ENCODE measurements at regions not wholly inside any gene's neighbourhood (a gene's known extent, or its start where the extent isn't known, plus 50 kb on each side); places are given as distances from the start of the nearest gene placed in this dataset.
"Not testable (repeated sequence)": the region's sequence is repeated elsewhere in the genome, so short reads cannot be mapped to it uniquely, and the experiment has no call there.

DNA sequence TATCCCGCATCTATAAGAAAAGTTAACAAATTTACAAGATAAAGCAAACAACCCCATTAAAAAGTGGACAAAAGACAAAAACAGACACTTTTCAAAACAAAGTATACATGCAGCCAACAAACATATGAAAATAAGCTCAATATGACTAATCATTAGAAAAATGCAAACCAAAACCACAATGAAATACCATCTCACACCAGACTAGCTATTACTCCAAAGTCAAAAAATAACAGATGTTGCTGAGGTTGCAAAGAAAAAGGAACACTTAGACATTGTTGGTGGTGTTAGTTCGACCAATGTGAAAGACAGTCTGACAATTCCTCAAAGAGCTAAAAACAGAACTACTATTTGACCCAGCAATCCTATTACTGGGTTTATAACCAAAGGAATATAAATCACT, 968.6 kb upstream of the USP15 start:
- TF ChIP-seq, protein P1, sequence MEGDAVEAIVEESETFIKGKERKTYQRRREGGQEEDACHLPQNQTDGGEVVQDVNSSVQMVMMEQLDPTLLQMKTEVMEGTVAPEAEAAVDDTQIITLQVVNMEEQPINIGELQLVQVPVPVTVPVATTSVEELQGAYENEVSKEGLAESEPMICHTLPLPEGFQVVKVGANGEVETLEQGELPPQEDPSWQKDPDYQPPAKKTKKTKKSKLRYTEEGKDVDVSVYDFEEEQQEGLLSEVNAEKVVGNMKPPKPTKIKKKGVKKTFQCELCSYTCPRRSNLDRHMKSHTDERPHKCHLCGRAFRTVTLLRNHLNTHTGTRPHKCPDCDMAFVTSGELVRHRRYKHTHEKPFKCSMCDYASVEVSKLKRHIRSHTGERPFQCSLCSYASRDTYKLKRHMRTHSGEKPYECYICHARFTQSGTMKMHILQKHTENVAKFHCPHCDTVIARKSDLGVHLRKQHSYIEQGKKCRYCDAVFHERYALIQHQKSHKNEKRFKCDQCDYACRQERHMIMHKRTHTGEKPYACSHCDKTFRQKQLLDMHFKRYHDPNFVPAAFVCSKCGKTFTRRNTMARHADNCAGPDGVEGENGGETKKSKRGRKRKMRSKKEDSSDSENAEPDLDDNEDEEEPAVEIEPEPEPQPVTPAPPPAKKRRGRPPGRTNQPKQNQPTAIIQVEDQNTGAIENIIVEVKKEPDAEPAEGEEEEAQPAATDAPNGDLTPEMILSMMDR (IDR thresholded peaks at IDR 0.05; ENCODE audit: low read depth, low read length, missing control alignments) = no peak
- Histone ChIP-seq H3K36me3 (replicated peaks) (no peaks in the 10 kb centered on the region), H3K4me3 (ENCODE audit: low read depth, low read length) (no peak overlapping the region), H3K27ac (no peak overlapping the region), H3K27me3 (replicated peaks) (no peaks in the 10 kb centered on the region)
- DNase-seq = peak; percentile 1
- in situ Hi-C loops (cut with HindIII; ENCODE audit: low pct_ligation_motif_present, low sequenced_read_pairs) = no loop called here

DNA sequence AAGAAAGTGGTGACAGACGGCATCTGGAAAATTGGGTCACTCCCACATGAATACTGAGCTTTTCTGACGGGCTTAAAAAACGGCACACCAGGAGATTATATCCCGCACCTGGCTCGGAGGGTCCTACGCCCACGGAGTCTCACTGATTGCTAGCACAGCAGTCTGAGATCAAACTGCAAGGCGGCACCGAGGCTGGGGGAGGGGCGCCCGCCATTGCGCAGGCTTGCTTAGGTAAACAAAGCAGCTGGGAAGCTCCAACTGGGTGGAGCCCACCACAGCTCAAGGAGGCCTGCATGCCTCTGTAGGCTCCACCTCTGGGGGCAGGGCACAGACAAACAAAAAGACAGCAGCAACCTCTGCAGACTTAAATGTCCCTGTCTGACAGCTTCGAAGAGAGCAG, 966.2 kb upstream of the USP15 start:
- DNase-seq; H3K27me3 ChIP-seq (replicated peaks); H3K36me3 ChIP-seq (replicated peaks); H3K4me3 ChIP-seq (ENCODE audit: low read depth, low read length); in situ Hi-C loops (cut with HindIII; ENCODE audit: low pct_ligation_motif_present, low sequenced_read_pairs); H3K27ac ChIP-seq: not testable (repeated sequence)

DNA sequence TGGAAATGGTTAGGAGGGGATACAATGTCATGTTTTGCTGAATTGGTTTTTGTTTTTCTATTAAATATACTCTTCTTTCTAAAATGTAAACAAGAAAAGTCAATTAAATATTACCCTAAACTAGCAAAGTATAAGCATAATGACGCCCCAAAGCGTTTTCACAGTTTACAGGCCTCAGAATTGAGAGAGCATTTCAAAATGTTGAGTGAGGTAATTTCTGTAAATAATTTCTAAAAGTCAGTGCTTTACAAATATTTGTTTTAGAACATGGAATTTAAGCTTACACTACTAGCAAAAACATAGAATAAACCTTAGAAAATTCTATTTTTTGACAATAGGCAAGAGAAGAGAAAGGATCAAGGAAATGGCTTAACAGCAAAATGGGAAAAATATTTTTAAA, 958.4 kb upstream of the USP15 start:
- no peaks in the 10 kb centered on the region for H3K36me3 ChIP-seq (replicated peaks)
- TF ChIP-seq, protein P1 (IDR thresholded peaks at IDR 0.05; ENCODE audit: low read depth, low read length, missing control alignments) = no peak
- no peaks in the 10 kb centered on the region for H3K27me3 ChIP-seq (replicated peaks)
- H3K4me3 ChIP-seq (ENCODE audit: low read depth, low read length) = no peak overlapping the region
- DNase-seq = no peak
- in situ Hi-C loops (cut with HindIII; ENCODE audit: low pct_ligation_motif_present, low sequenced_read_pairs) = no loop called here
- no peak overlapping the region for H3K27ac ChIP-seq

DNA sequence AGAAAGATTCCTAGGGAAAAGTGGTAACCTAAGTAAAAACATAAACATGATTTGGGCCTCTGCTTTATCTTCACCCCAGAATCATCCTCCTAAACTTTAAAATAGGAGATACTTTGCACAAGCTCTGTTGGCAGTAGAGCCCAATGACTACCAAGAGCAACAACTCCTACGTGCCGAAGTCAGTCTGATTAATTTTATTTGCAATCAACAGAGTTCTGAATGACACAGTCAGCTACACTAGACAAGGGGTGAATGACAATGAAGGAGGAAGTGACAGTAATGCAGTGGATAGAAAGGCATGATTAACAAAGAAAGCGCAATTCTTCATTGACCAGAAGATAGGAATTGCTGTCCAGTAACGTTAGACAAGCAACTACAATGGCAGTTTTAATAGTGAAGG, 957.9 kb upstream of the USP15 start:
- DNase-seq = no peak
- in situ Hi-C loops (cut with HindIII; ENCODE audit: low pct_ligation_motif_present, low sequenced_read_pairs) = no loop called here
- Histone ChIP-seq H3K27ac (no peak overlapping the region), H3K4me3 (ENCODE audit: low read depth, low read length) (no peak overlapping the region), H3K27me3 (replicated peaks) (no peaks in the 10 kb centered on the region), H3K36me3 (replicated peaks) (no peaks in the 10 kb centered on the region)
- TF ChIP-seq, protein P1 (IDR thresholded peaks at IDR 0.05; ENCODE audit: low read depth, low read length, missing control alignments) = no peak

DNA sequence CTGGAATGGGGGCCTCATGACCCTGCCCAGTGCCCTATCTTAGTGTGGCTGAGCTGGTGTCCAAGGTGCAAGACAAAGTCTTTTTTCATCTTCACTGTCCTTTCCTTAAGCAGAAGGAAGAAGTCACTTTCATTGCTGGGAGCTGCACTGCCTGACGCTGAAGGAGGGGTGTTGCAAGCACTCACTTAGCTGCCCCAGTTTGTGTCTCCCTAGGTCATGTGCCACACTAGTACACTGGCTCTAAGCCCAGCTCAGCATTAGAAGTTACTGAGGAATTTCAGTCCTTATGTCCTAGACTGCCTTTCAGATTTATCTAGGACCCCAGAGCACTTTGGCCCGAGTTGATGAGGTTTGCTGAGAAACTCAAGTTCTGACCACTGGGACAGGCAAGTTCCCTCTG, 952.0 kb upstream of the USP15 start:
- TF ChIP-seq, protein P1 (IDR thresholded peaks at IDR 0.05; ENCODE audit: low read depth, low read length, missing control alignments) = no peak
- Histone ChIP-seq H3K27ac (no peak overlapping the region), H3K27me3 (replicated peaks) (no peaks in the 10 kb centered on the region), H3K4me3 (ENCODE audit: low read depth, low read length) (no peak overlapping the region), H3K36me3 (replicated peaks) (no peaks in the 10 kb centered on the region)
- DNase-seq = no peak
- in situ Hi-C loops (cut with HindIII; ENCODE audit: low pct_ligation_motif_present, low sequenced_read_pairs) = no loop called here

DNA sequence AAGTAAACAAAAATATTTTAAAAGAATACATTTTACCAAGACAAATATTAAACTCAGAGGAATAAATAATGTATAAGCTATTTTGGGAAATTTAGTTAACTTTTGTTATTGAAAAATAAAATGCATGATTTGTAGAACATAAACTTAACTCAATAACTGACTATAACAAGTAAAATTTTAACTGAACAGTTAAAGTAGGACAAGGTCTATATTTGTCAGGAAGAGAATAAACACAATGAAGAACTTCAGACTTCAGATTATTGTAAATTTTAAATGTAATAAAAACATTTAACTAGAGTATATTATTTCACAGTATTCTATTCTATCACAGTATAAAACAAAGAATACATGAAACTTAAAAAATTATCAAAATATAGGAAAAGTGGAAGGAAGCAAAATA, 948.8 kb upstream of the USP15 start:
- no peaks in the 10 kb centered on the region for H3K27me3 ChIP-seq (replicated peaks)
- H3K4me3 ChIP-seq (ENCODE audit: low read depth, low read length) = no peak overlapping the region
- no peak overlapping the region for H3K27ac ChIP-seq
- TF ChIP-seq, protein P1 (IDR thresholded peaks at IDR 0.05; ENCODE audit: low read depth, low read length, missing control alignments) = no peak
- no peaks in the 10 kb centered on the region for H3K36me3 ChIP-seq (replicated peaks)
- DNase-seq = no peak
- in situ Hi-C loops (cut with HindIII; ENCODE audit: low pct_ligation_motif_present, low sequenced_read_pairs) = no loop called here

Data from brain microvascular endothelial cell (primary cell).